Mucosa of rectum (tissue), 2 donors: ENCODE measurements at regions not wholly inside any gene's neighbourhood (a gene's known extent, or its start where the extent isn't known, plus 50 kb on each side); places are given as distances from the start of the nearest gene placed in this dataset.

Source experiments
- H3K27ac ChIP-seq, 2 donors: one replicate each; pipeline ENCODE4 v1.7.0; 2013; ENCODE audit warnings: inconsistent platforms in 2 of 2, low read depth in 2 of 2, low read length in 2 of 2
- H3K27me3 ChIP-seq, 2 donors: one replicate each; pipeline ENCODE4 v1.7.0; 2013; ENCODE audit warnings: low read length in 2 of 2; ENCODE audit not compliant: control insufficient read depth in 2 of 2, insufficient read depth in 2 of 2
- H3K36me3 ChIP-seq, 2 donors: one replicate each; pipeline ENCODE4 v1.7.0; 2013; ENCODE audit warnings: low read length in 2 of 2; ENCODE audit not compliant: control insufficient read depth in 2 of 2, insufficient read depth in 2 of 2
- H3K4me1 ChIP-seq, 2 donors: one replicate each; pipeline ENCODE4 v1.7.0; 2013; ENCODE audit warnings: low read length in 2 of 2, mild to moderate bottlenecking in 1 of 2; ENCODE audit not compliant: control insufficient read depth in 2 of 2, insufficient read depth in 2 of 2
- H3K4me3 ChIP-seq, 2 donors: one replicate each; pipeline ENCODE4 v1.7.0; 2013; ENCODE audit warnings: low read length in 2 of 2
- H3K9ac ChIP-seq, 2 donors: one replicate each; pipeline ENCODE4 v1.7.0; 2013; ENCODE audit warnings: low read length in 2 of 2, low read depth in 1 of 2, mild to moderate bottlenecking in 1 of 2
- H3K9me3 ChIP-seq, 2 donors: one replicate each; pipeline ENCODE4 v1.7.0; 2013; ENCODE audit warnings: low read length in 2 of 2; ENCODE audit not compliant: control insufficient read depth in 2 of 2
- donor health status: healthy.
- donor health status: Normal muscosa, but diverticular disease.

GRCh38 chr6:15730442-15730841 is 67.6 kb upstream of the DTNBP1 start:
- no peaks in the 10 kb centered on the region for H3K9me3 ChIP-seq
- H3K4me3 ChIP-seq = no peak overlapping the region
- no peaks in the 10 kb centered on the region for H3K27me3 ChIP-seq
- no peaks in the 10 kb centered on the region for H3K4me1 ChIP-seq
- no peaks in the 10 kb centered on the region for H3K36me3 ChIP-seq
- no peak overlapping the region for H3K27ac ChIP-seq
- H3K9ac ChIP-seq = no peak overlapping the region

- H3K9me3 ChIP-seq = no peaks in the 10 kb centered on the region
- no peak overlapping the region for H3K27ac ChIP-seq
- H3K4me1 ChIP-seq = no peaks in the 10 kb centered on the region
- no peak overlapping the region for H3K4me3 ChIP-seq
- H3K27me3 ChIP-seq = no peaks in the 10 kb centered on the region
- H3K9ac ChIP-seq = no peak overlapping the region
- no peaks in the 10 kb centered on the region for H3K36me3 ChIP-seq
These were observed 59.9 kb upstream of the DTNBP1 start for GRCh38 chr6:15722731-15723130.

- no peak overlapping the region for H3K4me3 ChIP-seq
- no peaks in the 10 kb centered on the region for H3K36me3 ChIP-seq
- H3K9ac ChIP-seq = no peak overlapping the region
- H3K4me1 ChIP-seq = no peaks in the 10 kb centered on the region
- no peak overlapping the region for H3K27ac ChIP-seq
- H3K9me3 ChIP-seq = no peaks in the 10 kb centered on the region
- H3K27me3 ChIP-seq = no peaks in the 10 kb centered on the region
These were observed 54.1 kb upstream of the DTNBP1 start for GRCh38 chr6:15716889-15717288.

- Histone ChIP-seq H3K9me3 (no peaks in the 10 kb centered on the region), H3K9ac (no peak overlapping the region), H3K4me1 (no peaks in the 10 kb centered on the region), H3K4me3 (no peak overlapping the region), H3K27me3 (no peaks in the 10 kb centered on the region), H3K36me3 (no peaks in the 10 kb centered on the region), H3K27ac (no peak overlapping the region)
These were observed 53.0 kb upstream of the DTNBP1 start for GRCh38 chr6:15715851-15716250.

GRCh38 chr6:15715060-15715459 is 52.2 kb upstream of the DTNBP1 start:
- Histone ChIP-seq H3K4me3 (no peak overlapping the region), H3K9me3 (no peaks in the 10 kb centered on the region), H3K36me3 (no peaks in the 10 kb centered on the region), H3K27me3 (no peaks in the 10 kb centered on the region), H3K9ac (no peak overlapping the region), H3K27ac (no peak overlapping the region), H3K4me1 (no peaks in the 10 kb centered on the region)

GRCh38 chr6:15714658-15715057 is 51.8 kb upstream of the DTNBP1 start:
- H3K9me3 ChIP-seq = no peaks in the 10 kb centered on the region
- H3K4me1 ChIP-seq = no peaks in the 10 kb centered on the region
- no peak overlapping the region for H3K4me3 ChIP-seq
- no peak overlapping the region for H3K27ac ChIP-seq
- no peaks in the 10 kb centered on the region for H3K36me3 ChIP-seq
- H3K9ac ChIP-seq = no peak overlapping the region
- H3K27me3 ChIP-seq = no peaks in the 10 kb centered on the region

- Histone ChIP-seq H3K9me3 (no peaks in the 10 kb centered on the region), H3K9ac (no peak overlapping the region), H3K36me3 (no peaks in the 10 kb centered on the region), H3K4me3 (no peak overlapping the region), H3K27ac (no peak overlapping the region), H3K4me1 (no peaks in the 10 kb centered on the region), H3K27me3 (no peaks in the 10 kb centered on the region)
These were observed 50.5 kb upstream of the DTNBP1 start for GRCh38 chr6:15713325-15713724.

GRCh38 chr6:15712797-15713196 is 50.0 kb upstream of the DTNBP1 start:
- no peaks in the 10 kb centered on the region for H3K36me3 ChIP-seq
- H3K9me3 ChIP-seq = no peaks in the 10 kb centered on the region
- no peak overlapping the region for H3K4me3 ChIP-seq
- no peak overlapping the region for H3K9ac ChIP-seq
- no peak overlapping the region for H3K27ac ChIP-seq
- H3K27me3 ChIP-seq = no peaks in the 10 kb centered on the region
- H3K4me1 ChIP-seq = no peaks in the 10 kb centered on the region
